Breast epithelium (tissue), 4 donors: ENCODE measurements at regions not wholly inside any gene's neighbourhood (a gene's known extent, or its start where the extent isn't known, plus 50 kb on each side); places are given as distances from the start of the nearest gene placed in this dataset.
A peak's percentile ranks its signal among the peaks of the same experiment; 100 is the strongest.

Source experiments
- DNase-seq, 2 donors: peaks; one replicate each; pipeline ENCODE4 v3.0.0-alpha.2; 2019; ENCODE audit warnings: low spot score in 2 of 2
- H3K27ac ChIP-seq, 2 donors: fragments of 200-600 bp; sonication (generic) in 1 of 2; one replicate each; pipeline ENCODE4 v1.5.1; 2016 to 2019; ENCODE audit warnings: mild to moderate bottlenecking in 1 of 2
- H3K27me3 ChIP-seq, 2 donors: fragments of 200-600 bp; sonication (generic) in 1 of 2; one replicate each; pipeline versions ENCODE4 v1.5.1 to v1.6.0; 2017 to 2019; ENCODE audit warnings: control low read depth in 1 of 2, mild to moderate bottlenecking in 1 of 2
- H3K36me3 ChIP-seq: fragments of 200-600 bp; one replicate; pipeline ENCODE4 v1.5.1; 2019
- H3K4me1 ChIP-seq, 2 donors: fragments of 200-600 bp; sonication (generic); one replicate each; pipeline ENCODE4 v1.5.1; 2016 to 2019; ENCODE audit warnings: control low read depth in 1 of 2
- H3K4me3 ChIP-seq, 3 donors: fragments of 200-600 bp; sonication (generic); 1 replicate in 2 of 3; 2 replicates in 1 of 3; pipeline ENCODE4 v1.5.1; 2016 to 2019; ENCODE audit warnings: mild to moderate bottlenecking in 3 of 3, moderate library complexity in 2 of 3
- H3K9me3 ChIP-seq, 2 donors: fragments of 200-600 bp; sonication (generic) in 1 of 2; one replicate each; pipeline ENCODE4 v1.5.1; 2016 to 2019; ENCODE audit warnings: control low read depth in 1 of 2
- POLR2A ChIP-seq: fragments of 450-650 bp; IDR thresholded peaks from one replicate; pipeline ENCODE4 v1.6.1; 2016; ENCODE audit warnings: antibody characterized with exemption, mild to moderate bottlenecking, moderate library complexity
- POLR2AphosphoS5 ChIP-seq, 3 donors: sonication (generic); formaldehyde crosslinking; IDR thresholded peaks; one replicate each; pipeline ENCODE4 v1.6.1; 2017; ENCODE audit warnings: antibody characterized with exemption in 3 of 3
- intact Hi-C: fragments of 100-400 bp; cut with DNase I; formaldehyde crosslinking; loops from one replicate; pipeline ENCODE4 v1.15.1; 2023; ENCODE audit warnings: low total_unique reads
- TF ChIP-seq, protein P1 (sequence below), 3 donors: fragments of 450-650 bp; IDR thresholded peaks; one replicate each; pipeline ENCODE4 v1.5.1; 2016 to 2017; ENCODE audit warnings: antibody characterized with exemption in 3 of 3, mild to moderate bottlenecking in 3 of 3, moderate library complexity in 3 of 3

DNA sequence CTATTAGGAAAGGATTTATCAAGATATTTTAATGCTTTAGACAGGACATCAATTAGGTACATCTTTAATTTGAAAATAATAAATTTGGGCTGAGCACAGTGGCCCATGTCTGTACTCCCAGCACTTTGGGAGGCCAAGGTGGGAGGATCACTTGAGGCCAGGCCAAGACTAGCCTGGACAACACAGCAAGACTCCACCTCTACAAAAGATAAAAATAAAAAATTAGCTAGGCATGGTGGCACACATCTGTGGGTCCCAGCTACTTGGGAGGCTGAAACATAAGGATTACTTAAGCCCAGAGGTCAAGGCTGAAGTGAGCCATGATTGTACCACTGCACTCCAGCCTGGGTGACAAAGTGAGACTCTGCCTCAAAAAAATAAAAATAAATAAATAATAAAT lies 59.6 kb upstream of the IRF2 start:
- intact Hi-C loops = no loop called here
- Histone ChIP-seq H3K36me3 (no peaks in the 10 kb centered on the region), H3K27ac (peak overlapping the region; percentile 94 to 98), H3K9me3 (no peaks in the 10 kb centered on the region), H3K4me3 (no peak overlapping the region), H3K27me3 (no peaks in the 10 kb centered on the region), H3K4me1 (peaks cover 0 to 5% of the 10 kb centered on the region in 2 donors)
- TF ChIP-seq POLR2AphosphoS5 (IDR thresholded peaks at IDR 0.05) = no peak
- DNase-seq = no peak

DNA sequence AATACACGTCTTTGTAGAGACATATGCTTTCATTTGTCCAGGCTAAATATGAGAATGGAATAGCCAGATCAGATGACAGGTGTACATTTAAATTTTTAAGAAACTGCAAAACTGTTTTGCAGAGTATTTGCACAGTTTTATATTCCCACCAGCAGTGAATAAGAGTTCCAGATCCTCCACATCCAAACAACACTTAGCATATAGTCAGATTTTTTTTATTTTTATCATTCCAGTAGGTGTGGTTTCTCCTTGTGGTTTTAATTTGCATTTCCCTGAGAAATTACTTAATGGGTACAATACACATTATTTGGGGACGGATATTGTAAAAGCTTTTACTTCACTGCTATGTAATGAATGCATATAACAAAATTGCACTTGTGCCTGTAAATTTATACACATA lies 56.7 kb upstream of the IRF2 start:
- H3K4me3 ChIP-seq = no peak overlapping the region
- no peak for TF ChIP-seq POLR2AphosphoS5 (IDR thresholded peaks at IDR 0.05)
- TF ChIP-seq POLR2A = no peak
- TF ChIP-seq, protein P1, sequence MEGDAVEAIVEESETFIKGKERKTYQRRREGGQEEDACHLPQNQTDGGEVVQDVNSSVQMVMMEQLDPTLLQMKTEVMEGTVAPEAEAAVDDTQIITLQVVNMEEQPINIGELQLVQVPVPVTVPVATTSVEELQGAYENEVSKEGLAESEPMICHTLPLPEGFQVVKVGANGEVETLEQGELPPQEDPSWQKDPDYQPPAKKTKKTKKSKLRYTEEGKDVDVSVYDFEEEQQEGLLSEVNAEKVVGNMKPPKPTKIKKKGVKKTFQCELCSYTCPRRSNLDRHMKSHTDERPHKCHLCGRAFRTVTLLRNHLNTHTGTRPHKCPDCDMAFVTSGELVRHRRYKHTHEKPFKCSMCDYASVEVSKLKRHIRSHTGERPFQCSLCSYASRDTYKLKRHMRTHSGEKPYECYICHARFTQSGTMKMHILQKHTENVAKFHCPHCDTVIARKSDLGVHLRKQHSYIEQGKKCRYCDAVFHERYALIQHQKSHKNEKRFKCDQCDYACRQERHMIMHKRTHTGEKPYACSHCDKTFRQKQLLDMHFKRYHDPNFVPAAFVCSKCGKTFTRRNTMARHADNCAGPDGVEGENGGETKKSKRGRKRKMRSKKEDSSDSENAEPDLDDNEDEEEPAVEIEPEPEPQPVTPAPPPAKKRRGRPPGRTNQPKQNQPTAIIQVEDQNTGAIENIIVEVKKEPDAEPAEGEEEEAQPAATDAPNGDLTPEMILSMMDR (IDR thresholded peaks at IDR 0.05) = no peak
- intact Hi-C loops = no loop called here
- no peaks in the 10 kb centered on the region for H3K9me3 ChIP-seq
- no peak for DNase-seq
- no peaks in the 10 kb centered on the region for H3K27me3 ChIP-seq
- no peak overlapping the region for H3K27ac ChIP-seq
- H3K4me1 ChIP-seq = peaks cover 0 to 5% of the 10 kb centered on the region in 2 donors
- H3K36me3 ChIP-seq = no peaks in the 10 kb centered on the region

DNA sequence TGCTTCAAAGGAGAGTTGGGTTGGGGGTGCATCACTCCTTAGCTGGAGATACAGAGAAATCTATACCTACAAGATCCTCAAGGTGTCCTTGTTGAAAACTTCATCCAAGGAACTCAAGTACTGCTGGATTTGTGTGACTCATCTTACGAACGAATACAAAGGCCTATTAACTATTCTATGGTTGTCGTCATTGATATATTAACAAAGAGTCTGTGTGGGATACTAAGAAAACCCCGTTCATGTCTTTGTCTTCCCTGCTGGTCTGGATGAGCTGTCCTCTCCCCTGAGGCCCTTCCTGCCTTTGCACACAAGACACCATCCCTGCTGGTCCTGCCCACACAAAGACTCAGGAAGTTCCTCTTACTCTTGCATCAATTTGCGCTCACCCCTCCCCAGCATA lies 54.9 kb upstream of the IRF2 start:
- TF ChIP-seq, protein P1 (IDR thresholded peaks at IDR 0.05) = no peak
- TF ChIP-seq POLR2A (no peak), POLR2AphosphoS5 (IDR thresholded peaks at IDR 0.05) (no peak)
- Histone ChIP-seq H3K27ac (peak overlapping the region; percentile 22 to 61), H3K4me1 (peaks cover 0 to 3% of the 10 kb centered on the region in 2 donors), H3K27me3 (no peaks in the 10 kb centered on the region), H3K9me3 (no peaks in the 10 kb centered on the region), H3K36me3 (no peaks in the 10 kb centered on the region), H3K4me3 (no peak overlapping the region)
- intact Hi-C loops = loop anchor here (5.0 kb wide), 1 partner anchor 257 kb away; no protein-coding TSS in a partner anchor
- peak in 1 of 2 donors; percentile 67 for DNase-seq

DNA sequence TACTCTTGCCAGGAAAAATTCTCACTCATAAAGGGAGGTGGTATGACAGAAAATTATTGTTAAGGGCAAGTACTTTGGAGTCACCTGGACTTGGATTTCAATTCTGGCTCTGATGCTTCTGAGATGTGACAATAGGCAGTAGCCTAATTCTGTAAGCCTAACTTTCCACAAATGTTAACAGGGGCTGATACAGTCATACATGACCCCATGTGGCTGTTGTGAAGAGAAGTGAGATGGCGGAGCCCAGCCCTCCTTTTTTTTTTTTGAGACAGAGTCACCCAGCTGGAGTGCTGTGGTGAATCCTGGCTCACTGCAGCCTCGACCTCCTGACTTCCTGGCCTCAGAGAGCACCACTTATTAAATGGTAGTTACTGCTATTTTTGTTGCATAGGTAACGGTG lies 54.4 kb upstream of the IRF2 start:
- intact Hi-C loops = loop anchor here (5.0 kb wide), 1 partner anchor 256 kb away; no protein-coding TSS in a partner anchor
- TF ChIP-seq POLR2A (no peak), POLR2AphosphoS5 (IDR thresholded peaks at IDR 0.05) (no peak)
- TF ChIP-seq, protein P1 (IDR thresholded peaks at IDR 0.05) = no peak
- H3K27me3 ChIP-seq = no peaks in the 10 kb centered on the region
- H3K27ac ChIP-seq = peak overlapping the region; percentile 22 to 61
- DNase-seq = no peak
- H3K9me3 ChIP-seq = no peaks in the 10 kb centered on the region
- no peak overlapping the region for H3K4me3 ChIP-seq
- no peaks in the 10 kb centered on the region for H3K4me1 ChIP-seq
- no peaks in the 10 kb centered on the region for H3K36me3 ChIP-seq

DNA sequence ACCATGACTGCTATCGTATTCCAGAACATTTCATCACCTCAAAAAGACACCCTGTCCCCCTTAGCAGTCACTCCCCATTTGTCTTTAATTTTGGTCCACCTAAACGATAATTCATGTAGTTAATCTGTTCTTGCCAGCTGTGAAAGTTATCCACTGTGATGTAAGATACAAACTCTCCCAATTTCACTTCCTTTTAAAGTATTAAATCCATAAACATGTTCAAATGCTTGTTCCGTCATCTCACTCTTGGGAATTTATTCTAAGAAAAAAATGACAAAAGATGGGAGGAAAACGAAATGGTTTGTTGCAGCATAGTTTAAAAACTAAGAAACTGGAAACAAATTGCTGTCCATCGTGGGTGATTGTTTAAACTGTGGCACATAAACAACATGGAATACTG lies 53.7 kb upstream of the IRF2 start:
- Histone ChIP-seq H3K9me3 (no peaks in the 10 kb centered on the region), H3K27ac (no peak overlapping the region), H3K27me3 (no peaks in the 10 kb centered on the region), H3K36me3 (no peaks in the 10 kb centered on the region), H3K4me3 (no peak overlapping the region), H3K4me1 (no peaks in the 10 kb centered on the region)
- TF ChIP-seq POLR2A = no peak
- TF ChIP-seq POLR2AphosphoS5 (IDR thresholded peaks at IDR 0.05) = no peak
- TF ChIP-seq, protein P1 (IDR thresholded peaks at IDR 0.05) = no peak
- DNase-seq = no peak
- intact Hi-C loops = loop anchor here (5.0 kb wide), 1 partner anchor 256 kb away; no protein-coding TSS in a partner anchor

DNA sequence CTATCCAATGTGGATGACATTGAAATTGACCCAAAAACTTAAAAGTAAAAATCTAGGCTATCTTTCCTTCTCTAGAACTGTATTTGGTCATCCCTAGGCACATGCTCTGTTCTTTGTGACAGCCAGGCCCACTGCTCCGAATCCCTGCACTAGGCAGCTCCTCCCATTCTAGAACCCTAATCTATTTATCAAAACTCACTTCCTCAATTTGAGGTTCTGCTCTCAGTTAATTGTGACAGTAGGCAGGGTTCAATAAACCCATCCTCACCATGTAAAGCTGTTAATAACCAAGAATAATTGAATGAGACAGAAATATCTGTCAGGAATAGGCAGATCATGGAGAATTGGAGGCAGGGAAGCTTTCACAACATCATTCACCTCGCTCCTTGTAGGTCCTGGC lies 51.9 kb upstream of the IRF2 start:
- Histone ChIP-seq H3K4me3 (no peak overlapping the region), H3K27ac (no peak overlapping the region), H3K36me3 (no peaks in the 10 kb centered on the region), H3K27me3 (no peaks in the 10 kb centered on the region), H3K9me3 (no peaks in the 10 kb centered on the region), H3K4me1 (no peaks in the 10 kb centered on the region)
- intact Hi-C loops = loop anchor here (5.0 kb wide), 1 partner anchor 254 kb away; no protein-coding TSS in a partner anchor
- DNase-seq = no peak
- TF ChIP-seq POLR2AphosphoS5 (IDR thresholded peaks at IDR 0.05) (no peak), POLR2A (no peak)
- TF ChIP-seq, protein P1 (IDR thresholded peaks at IDR 0.05) = no peak
